ENCODE measurements at regions not wholly inside any gene's neighbourhood (a gene's known extent, or its start where the extent isn't known, plus 50 kb on each side); places are given as distances from the start of the nearest gene placed in this dataset.

GRCh38 chr5:103445426-103446035, 117.1 kb downstream of the NUDT12 start:
- Histone ChIP-seq H2AFZ (ENCODE audit: low read depth, low read length) (no peak overlapping the region), H3K14ac (ENCODE audit: low read length in 2 of 2) (no peak overlapping the region), H3K4me2 (ENCODE audit: low read length, poor library complexity, severe bottlenecking) (no peak overlapping the region), H3K4me3 (ENCODE audit: insufficient read depth in 1 of 2, low read depth in 1 of 2, low read length in 2 of 2) (no peak overlapping the region), H2AK5ac (ENCODE audit: low read length, severe bottlenecking) (no peak overlapping the region), H4K91ac (ENCODE audit: low read length) (no peak overlapping the region), H3K9ac (ENCODE audit: low read length) (no peak overlapping the region), H2BK5ac (ENCODE audit: low read depth, low read length, poor library complexity, severe bottlenecking) (no peak overlapping the region), H3K36me3 (ENCODE audit: control insufficient read depth in 1 of 2, insufficient read depth in 2 of 2, low read depth in 1 of 2, low read length in 2 of 2) (no peaks in the 10 kb centered on the region), H3K4ac (ENCODE audit: low read depth in 1 of 2, low read length in 2 of 2) (no peak overlapping the region), H3K18ac (ENCODE audit: low read depth in 1 of 2, low read length in 2 of 2) (no peak overlapping the region), H2BK120ac (ENCODE audit: low read depth, low read length) (no peak overlapping the region), H3K27me3 (ENCODE audit: control insufficient read depth in 1 of 2, insufficient read depth in 1 of 2, low read length in 2 of 2) (no peaks in the 10 kb centered on the region), H3K9me3 (ENCODE audit: control insufficient read depth, low read length) (peaks cover under 1% of the 10 kb centered on the region), H2BK12ac (ENCODE audit: low read length in 2 of 2) (no peak overlapping the region), H3K27ac (ENCODE audit: low read length, poor library complexity, severe bottlenecking) (peak overlapping the region; percentile 31), H3K4me1 (ENCODE audit: control insufficient read depth, insufficient read depth, low read depth, low read length) (no peaks in the 10 kb centered on the region), H4K8ac (ENCODE audit: low read length) (no peak overlapping the region), H2BK15ac (ENCODE audit: low read depth, poor library complexity, severe bottlenecking) (no peak overlapping the region), H3K79me1 (replicated peaks; ENCODE audit: low read length, poor library complexity, severe bottlenecking) (no peaks in the 10 kb centered on the region), H3K23ac (ENCODE audit: low read length in 2 of 2) (no peak overlapping the region)
- WGBS = 80% methylated on average over 3 of the region's 5 CpGs
- DNase-seq = no peak

- no peak for DNase-seq
- no peak overlapping the region for H2BK15ac ChIP-seq (ENCODE audit: low read depth, poor library complexity, severe bottlenecking)
- H2BK5ac ChIP-seq (ENCODE audit: low read depth, low read length, poor library complexity, severe bottlenecking) = no peak overlapping the region
- no peak overlapping the region for H4K8ac ChIP-seq (ENCODE audit: low read length)
- no peak overlapping the region for H2AK5ac ChIP-seq (ENCODE audit: low read length, severe bottlenecking)
- H3K23ac ChIP-seq (ENCODE audit: low read length in 2 of 2) = no peak overlapping the region
- no peak overlapping the region for H3K14ac ChIP-seq (ENCODE audit: low read length in 2 of 2)
- peaks cover 3% of the 10 kb centered on the region for H3K9me3 ChIP-seq (ENCODE audit: control insufficient read depth, low read length)
- no peak overlapping the region for H3K18ac ChIP-seq (ENCODE audit: low read depth in 1 of 2, low read length in 2 of 2)
- no peak overlapping the region for H3K27ac ChIP-seq (ENCODE audit: low read length, poor library complexity, severe bottlenecking)
- H2BK12ac ChIP-seq (ENCODE audit: low read length in 2 of 2) = no peak overlapping the region
- no peak overlapping the region for H2AFZ ChIP-seq (ENCODE audit: low read depth, low read length)
- no peak overlapping the region for H3K4me2 ChIP-seq (ENCODE audit: low read length, poor library complexity, severe bottlenecking)
- H3K79me1 ChIP-seq (replicated peaks; ENCODE audit: low read length, poor library complexity, severe bottlenecking) = no peaks in the 10 kb centered on the region
- H3K4me1 ChIP-seq (ENCODE audit: control insufficient read depth, insufficient read depth, low read depth, low read length) = no peaks in the 10 kb centered on the region
- H3K4ac ChIP-seq (ENCODE audit: low read depth in 1 of 2, low read length in 2 of 2) = no peak overlapping the region
- no peak overlapping the region for H4K91ac ChIP-seq (ENCODE audit: low read length)
- H3K9ac ChIP-seq (ENCODE audit: low read length) = no peak overlapping the region
- H3K36me3 ChIP-seq (ENCODE audit: control insufficient read depth in 1 of 2, insufficient read depth in 2 of 2, low read depth in 1 of 2, low read length in 2 of 2) = no peaks in the 10 kb centered on the region
- H3K27me3 ChIP-seq (ENCODE audit: control insufficient read depth in 1 of 2, insufficient read depth in 1 of 2, low read length in 2 of 2) = no peaks in the 10 kb centered on the region
- H3K4me3 ChIP-seq (ENCODE audit: insufficient read depth in 1 of 2, low read depth in 1 of 2, low read length in 2 of 2) = no peak overlapping the region
- H2BK120ac ChIP-seq (ENCODE audit: low read depth, low read length) = no peak overlapping the region
- 93% methylated on average over 4 of the region's 4 CpGs for WGBS
Measured at GRCh38 chr5:103444333-103445038, 118.1 kb downstream of the NUDT12 start.

GRCh38 chr5:103442750-103443149, 119.8 kb downstream of the NUDT12 start:
- Histone ChIP-seq H3K4ac (ENCODE audit: low read depth in 1 of 2, low read length in 2 of 2) (no peak overlapping the region), H3K18ac (ENCODE audit: low read depth in 1 of 2, low read length in 2 of 2) (no peak overlapping the region), H2AFZ (ENCODE audit: low read depth, low read length) (no peak overlapping the region), H3K23ac (ENCODE audit: low read length in 2 of 2) (no peak overlapping the region), H3K79me1 (replicated peaks; ENCODE audit: low read length, poor library complexity, severe bottlenecking) (no peaks in the 10 kb centered on the region), H3K27ac (ENCODE audit: low read length, poor library complexity, severe bottlenecking) (no peak overlapping the region), H4K91ac (ENCODE audit: low read length) (no peak overlapping the region), H2AK5ac (ENCODE audit: low read length, severe bottlenecking) (no peak overlapping the region), H3K4me3 (ENCODE audit: insufficient read depth in 1 of 2, low read depth in 1 of 2, low read length in 2 of 2) (no peak overlapping the region), H2BK12ac (ENCODE audit: low read length in 2 of 2) (no peak overlapping the region), H3K36me3 (ENCODE audit: control insufficient read depth in 1 of 2, insufficient read depth in 2 of 2, low read depth in 1 of 2, low read length in 2 of 2) (no peaks in the 10 kb centered on the region), H3K9ac (ENCODE audit: low read length) (no peak overlapping the region), H3K9me3 (ENCODE audit: control insufficient read depth, low read length) (peaks cover 6% of the 10 kb centered on the region), H2BK5ac (ENCODE audit: low read depth, low read length, poor library complexity, severe bottlenecking) (no peak overlapping the region), H3K4me2 (ENCODE audit: low read length, poor library complexity, severe bottlenecking) (no peak overlapping the region), H3K4me1 (ENCODE audit: control insufficient read depth, insufficient read depth, low read depth, low read length) (no peaks in the 10 kb centered on the region), H3K14ac (ENCODE audit: low read length in 2 of 2) (no peak overlapping the region), H4K8ac (ENCODE audit: low read length) (no peak overlapping the region), H2BK15ac (ENCODE audit: low read depth, poor library complexity, severe bottlenecking) (no peak overlapping the region), H2BK120ac (ENCODE audit: low read depth, low read length) (no peak overlapping the region), H3K27me3 (ENCODE audit: control insufficient read depth in 1 of 2, insufficient read depth in 1 of 2, low read length in 2 of 2) (no peaks in the 10 kb centered on the region)
- 87% methylated on average over 5 of the region's 5 CpGs for WGBS
- no peak for DNase-seq

- no peaks in the 10 kb centered on the region for H3K4me1 ChIP-seq (ENCODE audit: control insufficient read depth, insufficient read depth, low read depth, low read length)
Measured at GRCh38 chr5:103441523-103441922, 121.1 kb downstream of the NUDT12 start.

More at GRCh38 chr5:103441523-103441922, 121.1 kb downstream of the NUDT12 start:
- no peak overlapping the region for H3K14ac ChIP-seq (ENCODE audit: low read length in 2 of 2)
- H3K23ac ChIP-seq (ENCODE audit: low read length in 2 of 2) = no peak overlapping the region
- H3K4me2 ChIP-seq (ENCODE audit: low read length, poor library complexity, severe bottlenecking) = no peak overlapping the region
- H2BK120ac ChIP-seq (ENCODE audit: low read depth, low read length) = no peak overlapping the region
- DNase-seq = no peak
- H3K4me3 ChIP-seq (ENCODE audit: insufficient read depth in 1 of 2, low read depth in 1 of 2, low read length in 2 of 2) = no peak overlapping the region
- peaks cover 6% of the 10 kb centered on the region for H3K9me3 ChIP-seq (ENCODE audit: control insufficient read depth, low read length)
- no peak overlapping the region for H2AK5ac ChIP-seq (ENCODE audit: low read length, severe bottlenecking)
- no peaks in the 10 kb centered on the region for H3K27me3 ChIP-seq (ENCODE audit: control insufficient read depth in 1 of 2, insufficient read depth in 1 of 2, low read length in 2 of 2)
- no CpG with 5 or more reads among the region's 2 CpGs for WGBS
- no peak overlapping the region for H3K9ac ChIP-seq (ENCODE audit: low read length)
- no peak overlapping the region for H2BK15ac ChIP-seq (ENCODE audit: low read depth, poor library complexity, severe bottlenecking)
- H4K8ac ChIP-seq (ENCODE audit: low read length) = no peak overlapping the region
- no peaks in the 10 kb centered on the region for H3K36me3 ChIP-seq (ENCODE audit: control insufficient read depth in 1 of 2, insufficient read depth in 2 of 2, low read depth in 1 of 2, low read length in 2 of 2)
- no peak overlapping the region for H2BK12ac ChIP-seq (ENCODE audit: low read length in 2 of 2)
- H4K91ac ChIP-seq (ENCODE audit: low read length) = no peak overlapping the region
- no peak overlapping the region for H2AFZ ChIP-seq (ENCODE audit: low read depth, low read length)
- no peak overlapping the region for H3K27ac ChIP-seq (ENCODE audit: low read length, poor library complexity, severe bottlenecking)
- no peak overlapping the region for H3K4ac ChIP-seq (ENCODE audit: low read depth in 1 of 2, low read length in 2 of 2)
- no peak overlapping the region for H2BK5ac ChIP-seq (ENCODE audit: low read depth, low read length, poor library complexity, severe bottlenecking)
- no peaks in the 10 kb centered on the region for H3K79me1 ChIP-seq (replicated peaks; ENCODE audit: low read length, poor library complexity, severe bottlenecking)
- no peak overlapping the region for H3K18ac ChIP-seq (ENCODE audit: low read depth in 1 of 2, low read length in 2 of 2)
